ENCODE measurements at regions not wholly inside any gene's neighbourhood (a gene's known extent, or its start where the extent isn't known, plus 50 kb on each side); places are given as distances from the start of the nearest gene placed in this dataset.
"Not testable (repeated sequence)": the region's sequence is repeated elsewhere in the genome, so short reads cannot be mapped to it uniquely, and the experiment has no call there.

DNA sequence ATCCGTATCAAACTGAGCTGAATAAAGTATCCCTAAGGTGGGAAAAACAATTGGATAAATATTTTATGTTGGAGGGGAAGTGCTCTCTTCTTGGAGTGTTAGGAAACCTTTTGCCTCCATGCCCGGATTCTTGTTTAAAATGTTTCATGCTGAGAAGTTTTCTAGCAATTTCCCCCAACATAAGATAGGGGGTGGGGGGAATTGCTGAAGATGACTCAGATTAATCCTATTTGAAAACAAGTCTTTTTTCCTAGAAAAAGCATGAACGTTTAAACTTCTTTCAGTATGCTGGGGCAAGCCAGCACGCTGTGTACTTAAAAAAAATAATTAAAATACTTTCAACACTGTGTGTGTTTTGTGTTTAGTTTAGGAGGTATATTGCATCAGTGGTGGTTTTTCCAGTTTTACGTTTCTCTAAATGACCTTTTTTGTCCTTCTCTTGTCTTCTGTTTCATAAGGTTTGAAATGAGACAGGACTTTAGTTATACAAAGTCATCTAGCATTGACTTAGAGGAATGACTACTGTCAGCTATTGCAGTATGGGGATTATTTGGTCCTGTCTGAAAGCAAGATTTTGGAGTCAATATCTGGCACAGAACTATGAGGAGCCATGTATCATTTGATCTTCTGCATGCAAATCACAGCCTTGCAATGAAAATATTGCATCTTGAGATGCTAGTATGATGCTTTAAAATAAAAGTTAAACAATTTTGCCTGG lies 295.9 kb downstream of the GATA3 start:
- no peak for DNase-seq

- no peak for DNase-seq
Measured at GRCh38 chr10:8352171-8353075, 297.9 kb downstream of the GATA3 start.

DNA sequence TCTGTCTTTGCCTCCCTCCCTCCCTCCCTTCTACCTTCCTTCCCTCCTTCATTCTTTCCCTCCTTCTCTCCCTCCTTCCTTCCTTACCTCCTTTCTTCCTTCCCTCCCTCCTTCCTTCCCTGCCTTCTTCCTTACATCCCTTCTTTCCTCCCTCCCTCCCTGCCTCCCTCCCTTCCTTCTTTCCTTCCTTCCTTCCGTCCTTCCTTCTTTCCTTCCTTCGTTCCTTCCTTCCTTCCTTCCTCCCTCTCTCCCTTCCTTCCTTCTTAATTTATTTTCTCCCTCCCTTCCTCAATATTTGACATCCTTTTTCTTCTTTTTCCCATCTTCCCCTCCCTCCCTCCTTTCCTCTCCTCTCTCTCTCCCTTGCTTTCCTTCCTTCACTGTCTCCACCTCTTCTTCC lies 301.8 kb downstream of the GATA3 start:
- DNase-seq = no peak

- DNase-seq = no peak
Measured at GRCh38 chr10:8359467-8359866, 305.0 kb downstream of the GATA3 start.

GRCh38 chr10:8360365-8360764 lies 305.9 kb downstream of the GATA3 start:
- DNase-seq = no peak

DNA sequence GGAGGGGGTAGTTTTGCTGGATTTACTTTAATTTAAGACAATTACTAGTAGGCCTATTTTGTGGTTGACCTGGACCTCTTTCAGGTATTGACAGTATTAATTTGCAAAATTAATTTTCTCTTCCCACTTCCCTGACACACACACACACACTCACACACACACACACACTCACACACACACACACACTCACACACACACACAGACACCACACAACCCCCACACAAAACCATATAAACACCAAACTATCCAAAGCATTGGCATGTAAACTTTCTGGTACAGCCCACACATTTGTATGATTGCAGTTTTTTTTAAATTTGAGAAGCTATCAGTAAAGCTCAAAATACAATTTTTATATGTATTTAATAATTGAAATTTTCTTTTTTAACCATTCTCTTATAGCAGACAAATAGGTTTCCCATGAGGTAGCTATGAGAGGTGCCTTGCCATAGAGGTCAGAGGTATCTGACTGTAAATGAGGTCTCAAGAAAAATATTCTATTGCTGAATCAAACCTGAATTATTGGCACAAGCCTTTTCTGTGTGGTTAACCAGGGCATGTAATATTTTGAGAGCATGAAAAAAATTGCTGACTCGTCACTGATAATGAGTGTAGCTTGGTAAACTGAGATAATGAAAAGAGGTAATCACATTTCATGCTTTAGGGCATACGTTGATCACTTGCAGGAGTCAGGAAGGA lies 306.5 kb downstream of the GATA3 start:
- no peak for DNase-seq

DNA sequence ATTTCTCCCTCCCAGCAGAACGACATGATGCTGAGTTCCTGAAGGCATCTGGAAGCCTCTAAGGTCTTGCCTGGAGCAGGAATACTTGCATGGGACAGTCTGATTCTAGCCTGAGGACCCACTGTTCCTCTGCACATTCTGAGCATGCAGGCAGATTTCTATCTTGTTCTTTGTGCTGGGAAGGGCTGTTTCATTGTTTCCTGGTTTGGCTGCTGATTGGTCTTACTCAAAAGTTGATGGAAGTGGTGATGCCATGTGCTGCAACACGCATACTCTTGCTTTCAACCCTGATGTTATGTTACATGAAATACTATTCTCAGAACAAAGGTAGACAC lies 307.0 kb downstream of the GATA3 start:
- DNase-seq = no peak

DNA sequence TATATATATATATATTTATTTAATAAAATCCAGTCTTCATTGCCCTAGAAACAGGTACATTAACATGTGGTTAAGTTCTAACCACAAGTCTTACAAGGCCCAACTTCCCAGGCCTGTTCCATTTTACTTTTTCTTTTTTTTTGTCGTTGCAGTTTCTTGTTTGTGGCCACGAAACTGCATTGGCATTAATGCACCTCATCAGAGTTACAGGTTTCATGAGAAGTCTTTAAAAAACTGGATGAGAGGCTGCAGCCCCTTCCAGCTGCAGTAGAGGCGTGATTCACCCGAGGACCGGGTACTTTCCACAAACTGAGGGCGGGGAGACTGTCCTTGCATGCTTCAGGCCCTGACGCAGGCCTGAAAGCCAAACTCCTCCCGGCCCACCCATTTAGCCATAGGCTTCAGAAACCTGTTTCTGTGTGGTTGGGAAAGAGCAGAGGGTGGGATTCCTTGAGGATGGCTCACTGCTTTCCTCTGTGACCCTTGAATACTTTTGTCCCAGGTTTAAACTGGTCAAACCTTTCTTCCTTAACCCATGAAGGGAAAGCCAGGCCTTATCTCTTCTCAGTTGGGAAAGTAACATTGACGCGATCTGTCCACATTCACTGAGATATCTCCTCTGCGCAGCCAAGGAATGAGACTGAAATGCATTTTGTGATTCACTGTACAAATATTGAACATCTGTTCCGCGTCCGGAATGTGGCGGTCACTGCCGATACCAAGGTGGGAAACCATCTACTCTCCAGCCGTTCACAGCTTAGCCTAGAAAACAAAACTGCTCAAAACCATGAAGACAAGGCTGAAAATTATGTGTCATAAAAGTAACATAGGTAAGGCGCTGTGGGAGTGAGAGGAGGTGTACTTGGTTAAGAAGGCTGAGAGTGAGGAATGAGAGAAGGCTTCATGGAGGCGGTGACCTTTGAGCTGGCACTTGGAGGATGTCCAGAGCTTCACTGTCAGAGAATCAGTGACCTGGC lies 311.7 kb downstream of the GATA3 start:
- DNase-seq = peak; percentile 54 to 58

DNA sequence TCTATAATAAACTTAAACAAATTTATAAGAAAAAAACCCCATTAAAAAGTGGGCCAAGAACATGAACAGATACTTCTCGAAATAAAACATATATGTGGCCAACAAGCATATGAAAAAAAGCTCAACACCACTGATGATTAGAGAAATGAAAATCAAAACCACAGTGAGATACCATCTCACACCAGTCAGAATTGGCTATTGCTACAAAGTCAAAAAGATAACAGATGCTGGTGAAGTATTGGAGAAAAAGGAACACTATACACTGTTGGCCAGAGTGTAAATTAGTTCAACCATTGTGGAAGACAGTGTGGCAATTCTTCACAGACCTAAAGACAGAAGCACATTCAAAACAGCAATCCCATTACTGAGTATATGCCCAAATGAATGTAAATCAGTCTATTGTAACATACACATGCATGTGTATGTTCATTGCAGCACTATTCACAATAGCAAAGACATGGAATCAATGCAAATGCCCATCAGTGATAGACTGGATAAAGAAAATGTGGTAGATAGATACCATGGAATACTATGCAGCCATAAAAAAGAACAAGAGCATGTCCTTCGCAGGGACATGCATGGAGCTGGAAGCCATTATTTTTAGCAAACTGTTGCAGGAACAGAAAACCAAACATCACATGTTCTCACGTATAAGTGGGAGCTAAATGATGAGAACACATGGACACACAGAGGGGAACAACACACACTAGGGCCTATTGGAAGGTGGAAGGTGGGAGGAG lies 313.4 kb downstream of the GATA3 start:
- DNase-seq = not testable (repeated sequence)

DNA sequence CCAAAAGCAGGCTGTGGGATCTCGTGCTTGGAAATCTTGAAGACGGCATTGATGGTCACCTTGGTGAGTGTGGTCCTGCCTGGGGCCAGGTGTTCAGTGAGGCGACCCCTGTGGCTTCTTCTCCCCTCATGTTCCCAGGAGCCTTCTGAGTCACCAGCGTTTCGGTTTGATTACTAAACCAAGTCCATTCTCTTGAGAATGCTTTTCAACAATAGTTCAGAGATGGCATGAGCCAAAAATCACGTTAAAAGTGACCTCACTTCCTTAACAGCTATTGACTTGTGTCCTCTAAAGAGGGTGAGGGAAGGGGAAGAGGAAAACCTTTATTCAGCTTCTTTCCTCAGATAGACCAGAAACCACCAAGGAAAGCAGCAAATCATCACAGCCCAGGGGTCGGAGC lies 315.2 kb downstream of the GATA3 start:
- no peak for DNase-seq

- DNase-seq = no peak
Measured at GRCh38 chr10:8374334-8374733, 319.8 kb downstream of the GATA3 start.

DNA sequence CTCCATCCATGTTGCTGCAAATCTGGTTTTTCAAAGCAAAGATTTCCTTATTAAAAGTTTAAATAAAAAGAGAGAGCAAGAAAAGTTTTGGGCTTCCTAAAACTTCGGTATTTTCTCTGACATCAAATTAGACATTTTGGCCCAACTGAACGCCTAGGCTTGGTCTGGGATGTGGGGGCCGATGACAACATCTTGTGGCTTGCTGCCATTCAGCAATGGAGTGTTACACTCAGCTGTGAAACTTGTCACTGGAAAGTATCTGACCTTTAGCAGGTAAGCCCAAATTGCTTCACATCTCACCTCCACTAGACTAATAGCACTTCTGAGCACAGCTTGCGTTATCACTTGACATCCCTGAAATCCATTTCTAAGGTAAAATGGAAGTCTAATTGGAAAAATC lies 320.6 kb downstream of the GATA3 start:
- no peak for DNase-seq

- no peak for DNase-seq
Measured at GRCh38 chr10:8378198-8378983, 323.9 kb downstream of the GATA3 start.

- DNase-seq = no peak
Measured at GRCh38 chr10:8379906-8380832, 325.7 kb downstream of the GATA3 start.

DNA sequence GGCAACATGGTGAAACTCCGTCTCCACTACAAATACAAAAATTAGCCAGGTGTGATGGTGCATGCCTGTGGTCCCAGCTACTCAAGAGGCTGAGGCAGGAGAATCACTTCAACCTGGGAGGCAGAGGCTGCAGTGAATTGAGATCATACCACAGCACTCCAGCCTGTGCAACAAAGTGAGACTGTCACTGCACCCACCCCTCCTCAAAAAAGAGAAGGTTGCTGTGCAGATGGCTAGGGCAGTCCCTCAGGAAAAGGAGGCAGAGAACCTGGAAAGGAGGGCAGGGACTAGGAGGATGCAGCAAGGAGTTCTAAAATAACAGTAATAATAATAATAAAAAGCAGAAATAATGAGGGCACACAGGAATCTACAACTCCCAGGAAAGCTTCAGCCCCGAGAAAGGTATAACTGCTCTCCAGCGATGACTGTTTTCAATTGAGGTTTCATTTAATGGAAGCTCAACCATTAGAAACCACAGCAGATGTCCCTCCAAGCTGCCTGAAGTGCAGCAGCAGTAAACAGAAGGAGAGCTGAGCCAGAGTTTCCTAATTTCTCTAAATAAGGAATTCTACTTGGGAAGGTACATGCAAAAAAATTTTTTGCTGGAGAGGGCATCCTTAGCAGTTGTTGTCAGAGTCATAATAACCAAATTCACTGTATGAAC lies 326.5 kb downstream of the GATA3 start:
- DNase-seq = no peak

- DNase-seq = no peak
Measured at GRCh38 chr10:8386781-8387180, 332.3 kb downstream of the GATA3 start.

DNA sequence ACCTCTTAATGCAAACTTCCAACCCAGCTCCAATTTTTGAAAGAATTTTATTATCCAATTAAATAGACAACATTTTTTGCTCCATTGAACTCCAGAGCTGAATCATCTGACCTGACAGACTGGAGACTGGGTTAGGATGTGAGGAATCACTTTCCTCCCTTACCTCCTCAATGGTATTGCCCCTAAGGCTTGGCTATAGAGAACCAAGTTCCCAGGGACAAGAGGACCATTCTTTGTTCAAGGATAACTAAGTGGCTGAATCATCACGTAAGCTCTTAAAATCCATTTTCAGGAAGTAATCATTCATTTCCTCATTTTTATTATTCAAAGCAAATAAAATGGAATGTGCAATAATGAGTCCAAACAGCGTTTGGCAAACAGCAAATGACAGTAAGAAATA lies 335.1 kb downstream of the GATA3 start:
- DNase-seq = no peak

DNA sequence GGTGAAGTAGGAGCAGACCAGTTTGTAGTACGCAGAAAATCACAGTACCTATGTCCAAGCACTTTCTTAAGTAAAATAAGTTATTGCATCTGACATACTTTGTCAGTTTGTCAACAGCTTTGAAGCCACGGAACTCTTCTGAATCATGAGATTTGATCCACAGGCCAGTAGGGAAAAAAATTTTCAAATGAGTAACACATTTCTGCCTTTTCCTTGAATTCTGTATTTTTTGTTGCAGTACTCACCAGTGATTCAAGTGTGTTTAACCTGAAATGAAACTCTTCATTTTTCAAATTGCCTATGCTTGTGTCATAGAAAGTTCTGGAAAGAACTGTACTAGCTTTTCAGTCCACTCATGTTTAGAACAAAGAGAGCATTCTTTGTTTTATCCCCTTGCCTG lies 337.7 kb downstream of the GATA3 start:
- no peak for DNase-seq

- no peak for DNase-seq
Measured at GRCh38 chr10:8393531-8393930, 339.0 kb downstream of the GATA3 start.

Measured in stimulated activated CD4-positive, alpha-beta T cell treated with anti-CD3 and anti-CD28 coated beads, Interleukin-2, amount 100 ng/mL, for 24 hours (primary cell).